ENCODE measurements at regions not wholly inside any gene's neighbourhood (a gene's known extent, or its start where the extent isn't known, plus 50 kb on each side); places are given as distances from the start of the nearest gene placed in this dataset.

- intact Hi-C loops (cut with DNase I), result no loop called here
- Histone ChIP-seq H3K27me3 (no peaks in the 10 kb centered on the region), H3K27ac (no peak overlapping the region), H3K36me3 (no peaks in the 10 kb centered on the region), H3K9me3 (no peaks in the 10 kb centered on the region), H3K4me3 (no peak overlapping the region), H3K4me1 (peaks cover 0 to 28% (median 0%) of the 10 kb centered on the region in 12 donors)
- TF ChIP-seq POLR2A (IDR thresholded peaks at IDR 0.05) (no peak), CTCF (IDR thresholded peaks at IDR 0.05) (no peak)
- DNase-seq (no peak), ATAC-seq (no peak)
- WGBS, 4 donors, result 78 to 81% (median 79%) methylated on average over 3 of the region's 3 CpGs
Observed at GRCh38 chr2:196511258-196512168, 128.0 kb upstream of the CCDC150 start.

- H3K27me3 ChIP-seq, result no peaks in the 10 kb centered on the region
- DNase-seq (no peak), ATAC-seq (peak in 1 of 4 donors; percentile 30)
- no peak overlapping the region for H3K4me3 ChIP-seq
- WGBS, 4 donors, result 89 to 96% (median 94%) methylated on average over 8 to 11 of the region's 11 CpGs
- intact Hi-C loops (cut with DNase I), result no loop called here
- no peaks in the 10 kb centered on the region for H3K36me3 ChIP-seq
- H3K9me3 ChIP-seq, result no peaks in the 10 kb centered on the region
- TF ChIP-seq CTCF (IDR thresholded peaks at IDR 0.05), result no peak
- no peak for TF ChIP-seq POLR2A (IDR thresholded peaks at IDR 0.05)
- H3K27ac ChIP-seq, result no peak overlapping the region
- peaks cover 0 to 19% (median 0%) of the 10 kb centered on the region in 12 donors for H3K4me1 ChIP-seq
Observed at GRCh38 chr2:196513796-196514526, 125.6 kb upstream of the CCDC150 start.

GRCh38 chr2:196514641-196515040 is 124.9 kb upstream of the CCDC150 start:
- intact Hi-C loops (cut with DNase I), result no loop called here
- TF ChIP-seq POLR2A (IDR thresholded peaks at IDR 0.05) (no peak), CTCF (IDR thresholded peaks at IDR 0.05) (no peak)
- peaks cover 0 to 19% (median 0%) of the 10 kb centered on the region in 12 donors for H3K4me1 ChIP-seq
- H3K9me3 ChIP-seq, result no peaks in the 10 kb centered on the region
- H3K36me3 ChIP-seq, result no peaks in the 10 kb centered on the region
- H3K27me3 ChIP-seq, result no peaks in the 10 kb centered on the region
- DNase-seq (no peak), ATAC-seq (peak in 2 of 4 donors; percentile 12 to 29)
- WGBS, 4 donors, result 79 to 94% (median 90%) methylated on average over 4 to 5 of the region's 5 CpGs
- peak overlapping the region in 4 of 12 donors; percentile 2 to 75 (median 28) for H3K27ac ChIP-seq
- H3K4me3 ChIP-seq, result peak overlapping the region in 2 of 12 donors; percentile 5 to 19

GRCh38 chr2:196515051-196515450 is 124.5 kb upstream of the CCDC150 start:
- Histone ChIP-seq H3K9me3 (no peaks in the 10 kb centered on the region), H3K27me3 (no peaks in the 10 kb centered on the region), H3K4me1 (peaks cover 0 to 19% (median 0%) of the 10 kb centered on the region in 12 donors), H3K36me3 (no peaks in the 10 kb centered on the region), H3K4me3 (peak overlapping the region in 2 of 12 donors; percentile 5 to 19), H3K27ac (peak overlapping the region in 5 of 12 donors; percentile 2 to 75 (median 21))
- WGBS, 4 donors, result 42 to 84% (median 56%) methylated on average over 10 to 11 of the region's 11 CpGs
- TF ChIP-seq POLR2A (IDR thresholded peaks at IDR 0.05) (no peak), CTCF (IDR thresholded peaks at IDR 0.05) (no peak)
- DNase-seq (peak; percentile 24 to 79 (median 35)), ATAC-seq (peak in 3 of 4 donors; percentile 74 to 84 (median 75))
- intact Hi-C loops (cut with DNase I), result no loop called here
